T-cell (primary cell): ENCODE measurements at regions not wholly inside any gene's neighbourhood (a gene's known extent, or its start where the extent isn't known, plus 50 kb on each side); places are given as distances from the start of the nearest gene placed in this dataset.

ENCODE experiments used
- ATAC-seq, 4 experiments: fragments of 200-7000 bp in 3 of 4; fragments of 150-1000 bp in 1 of 4; cut with Tn5 transposase; replicated peaks in 1 of 4; 1 replicate in 3 of 4; 2 replicates in 1 of 4; pipeline ENCODE4 v1.10.0; 2021; ENCODE audit warnings: moderate library complexity in 3 of 4, mild to moderate bottlenecking in 2 of 4, moderate number of reproducible peaks in 1 of 4
- CTCF ChIA-PET, 2 donors: fragments of 300-600 bp; sonication (Branson Sonifier 250); formaldehyde crosslinking; loops; one replicate each; lab custom pipeline; 2022; ENCODE audit warnings: antibody characterized with exemption in 2 of 2; lab: Charles Lee
- POLR2A ChIA-PET, 2 donors: fragments of 300-600 bp; sonication (Branson Sonifier 250); formaldehyde crosslinking; loops; one replicate each; lab custom pipeline; 2022; ENCODE audit warnings: antibody characterized with exemption in 2 of 2; lab: Charles Lee
- DNase-seq, 35 experiments: peaks; one replicate each; pipeline versions ENCODE4 v3.0.0 to v3.0.0-alpha.2; 2013 to 2023
- H3K27ac ChIP-seq: one replicate; pipeline ENCODE4 v1.5.1; 2013; ENCODE audit warnings: low read length
- H3K27me3 ChIP-seq, 2 experiments: replicated peaks in 1 of 2; 1 replicate in 1 of 2; 2 replicates in 1 of 2; pipeline versions ENCODE4 v1.6.1 to v1.7.0; 2013; ENCODE audit warnings: low read length in 1 of 2, mixed read lengths in 1 of 2; ENCODE audit not compliant: control insufficient read depth in 2 of 2, insufficient read depth in 2 of 2; ENCODE audit errors: extremely low read depth in 1 of 2
- H3K36me3 ChIP-seq, 2 donors: 1 replicate in 1 of 2; 2 replicates in 1 of 2; pipeline versions ENCODE4 v1.6.1 to v1.7.0; 2013; ENCODE audit warnings: low read length in 1 of 2; ENCODE audit not compliant: control insufficient read depth in 2 of 2, insufficient read depth in 1 of 2; ENCODE audit errors: extremely low read depth in 1 of 2
- H3K4me1 ChIP-seq, 2 experiments: 1 replicate in 1 of 2; 2 replicates in 1 of 2; pipeline versions ENCODE4 v1.6.1 to v1.7.0; 2013; ENCODE audit warnings: low read length in 2 of 2, mixed read lengths in 1 of 2; ENCODE audit not compliant: insufficient read depth in 2 of 2, control insufficient read depth in 1 of 2; ENCODE audit errors: extremely low read depth in 1 of 2
- H3K4me3 ChIP-seq, 2 donors: 1 replicate in 1 of 2; 2 replicates in 1 of 2; pipeline versions ENCODE4 v1.5.1 to v1.7.0; 2013; ENCODE audit warnings: mild to moderate bottlenecking in 2 of 2, low read length in 1 of 2, moderate library complexity in 1 of 2; ENCODE audit not compliant: control insufficient read depth in 1 of 2; ENCODE audit errors: extremely low read depth in 1 of 2
- H3K9me3 ChIP-seq: 2 replicates; pipeline ENCODE4 v1.7.0; 2013
- H3K27ac Mint-ChIP-seq, 2 donors: one replicate each; pipeline ENCODE4 v1.8.0; 2020 to 2021; ENCODE audit warnings: mild to moderate bottlenecking in 2 of 2, mixed read lengths in 2 of 2
- H3K27me3 Mint-ChIP-seq, 2 donors: one replicate each; pipeline ENCODE4 v1.8.0; 2021 to 2022; ENCODE audit warnings: mixed read lengths in 2 of 2
- H3K36me3 Mint-ChIP-seq: one replicate; pipeline ENCODE4 v1.8.0; 2021; ENCODE audit warnings: mixed read lengths
- H3K4me1 Mint-ChIP-seq, 3 donors: one replicate each; pipeline ENCODE4 v1.8.0; 2020 to 2022; ENCODE audit warnings: mixed read lengths in 3 of 3, mild to moderate bottlenecking in 1 of 3
- H3K4me3 Mint-ChIP-seq, 3 donors: one replicate each; pipeline ENCODE4 v1.8.0; 2020 to 2022; ENCODE audit warnings: mild to moderate bottlenecking in 3 of 3, mixed read lengths in 3 of 3, moderate library complexity in 3 of 3
- H3K9me3 Mint-ChIP-seq, 3 donors: one replicate each; pipeline ENCODE4 v1.8.0; 2020 to 2022; ENCODE audit warnings: mixed read lengths in 3 of 3
- WGBS: methylation state at CpG from one replicate; pipeline ENCODE4 v1.1.5; 2013; ENCODE audit warnings: missing lambda C conversion rate; ENCODE audit not compliant: insufficient coverage; 5-methylcytosine and 5-hydroxymethylcytosine counted together

DNA sequence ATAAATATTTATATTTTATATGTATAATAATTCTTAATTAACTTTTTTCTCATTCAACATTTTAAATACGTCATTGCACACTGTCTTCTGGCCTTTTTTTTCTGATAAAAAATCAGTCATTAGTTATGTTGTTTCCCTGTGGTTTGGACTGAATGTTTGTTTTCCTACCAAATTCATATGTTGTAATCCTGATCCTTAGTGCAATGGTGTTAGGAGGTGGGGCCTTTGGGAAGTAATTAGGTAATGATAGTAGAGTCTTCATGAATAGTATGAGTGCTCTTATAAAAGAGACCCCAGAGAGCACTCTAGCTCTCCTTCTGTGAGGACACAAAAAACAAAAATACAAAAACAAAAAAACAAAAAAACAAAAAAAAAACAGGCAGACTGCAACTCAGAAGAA is 117.2 kb downstream of the GASK1B start:
- Histone ChIP-seq H3K27me3 (no peaks in the 10 kb centered on the region), H3K4me3 (no peak overlapping the region), H3K4me1 (no peaks in the 10 kb centered on the region), H3K36me3 (no peaks in the 10 kb centered on the region), H3K9me3 (no peaks in the 10 kb centered on the region), H3K27ac (no peak overlapping the region)
- DNase-seq (no peak), ATAC-seq (no peak)
- Mint-ChIP-seq H3K9me3 (peaks cover 0 to 4% (median 2%) of the 10 kb centered on the region in 3 donors), H3K27ac (no peak overlapping the region), H3K36me3 (no peaks in the 10 kb centered on the region), H3K4me1 (no peaks in the 10 kb centered on the region), H3K27me3 (no peaks in the 10 kb centered on the region), H3K4me3 (no peak overlapping the region)
- CTCF ChIA-PET, result interaction anchor here in 1 of 2 donors (0.6 kb wide), 1 partner anchor 539 kb away, joined by 3 read pairs; no protein-coding TSS in a partner anchor
- POLR2A ChIA-PET, result no interaction called here
- no CpG with 5 or more reads among the region's 1 CpG for WGBS

DNA sequence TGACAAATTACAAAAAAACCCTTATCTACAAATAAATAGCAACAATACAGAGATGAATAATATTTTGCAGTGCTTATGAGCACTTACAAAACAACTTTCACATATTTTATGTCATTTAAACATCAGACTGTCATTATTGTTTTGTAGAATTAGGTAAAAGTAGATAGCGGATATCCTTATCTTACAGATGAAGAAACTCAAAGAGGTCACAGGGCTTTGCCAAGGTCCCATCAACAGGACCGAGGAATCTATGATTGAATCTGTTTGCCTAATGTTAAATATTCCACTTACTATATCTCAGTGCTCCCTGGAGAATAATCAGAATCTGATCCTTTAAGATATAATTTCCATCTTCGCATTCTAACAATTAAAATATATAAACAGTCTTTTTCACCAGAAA is 119.0 kb downstream of the GASK1B start:
- Mint-ChIP-seq H3K27me3 (no peaks in the 10 kb centered on the region), H3K4me3 (no peak overlapping the region), H3K4me1 (no peaks in the 10 kb centered on the region), H3K9me3 (peaks cover 0 to 7% (median 2%) of the 10 kb centered on the region in 3 donors), H3K27ac (no peak overlapping the region), H3K36me3 (no peaks in the 10 kb centered on the region)
- no peaks in the 10 kb centered on the region for H3K27me3 ChIP-seq
- POLR2A ChIA-PET, result no interaction called here
- H3K36me3 ChIP-seq, result no peaks in the 10 kb centered on the region
- no peaks in the 10 kb centered on the region for H3K9me3 ChIP-seq
- DNase-seq, result no peak
- CTCF ChIA-PET, result interaction anchor here in 1 of 2 donors (0.7 kb wide), 1 partner anchor 163 kb away, joined by 3 read pairs; no protein-coding TSS in a partner anchor
- no CpG with 5 or more reads among the region's 3 CpGs for WGBS
- H3K4me1 ChIP-seq, result no peaks in the 10 kb centered on the region
- H3K27ac ChIP-seq, result no peak overlapping the region
- ATAC-seq, result no peak
- no peak overlapping the region for H3K4me3 ChIP-seq

DNA sequence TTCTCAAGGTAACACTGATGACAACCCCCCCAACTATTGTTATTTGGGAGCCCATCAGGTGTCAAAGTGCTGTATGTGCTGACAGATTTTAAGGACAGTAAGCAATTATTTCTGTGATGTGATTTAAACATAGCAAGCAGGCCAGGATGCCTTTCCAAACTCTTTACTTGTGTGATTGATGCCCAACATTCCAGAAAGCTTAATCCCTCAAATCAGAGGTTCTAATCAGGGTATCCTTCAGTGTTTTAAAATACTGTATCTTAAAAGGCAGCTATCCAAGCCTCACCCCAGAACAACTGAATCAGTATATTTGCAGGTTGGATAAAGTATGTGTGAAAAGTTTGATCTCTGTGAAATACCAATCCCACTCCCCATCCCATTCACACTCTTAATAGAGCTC is 119.7 kb downstream of the GASK1B start:
- Mint-ChIP-seq H3K4me3 (no peak overlapping the region), H3K4me1 (no peaks in the 10 kb centered on the region), H3K27ac (no peak overlapping the region), H3K27me3 (no peaks in the 10 kb centered on the region), H3K36me3 (no peaks in the 10 kb centered on the region), H3K9me3 (peaks cover 0 to 12% (median 2%) of the 10 kb centered on the region in 3 donors)
- Histone ChIP-seq H3K4me3 (no peak overlapping the region), H3K27me3 (no peaks in the 10 kb centered on the region), H3K4me1 (no peaks in the 10 kb centered on the region), H3K9me3 (no peaks in the 10 kb centered on the region), H3K36me3 (no peaks in the 10 kb centered on the region), H3K27ac (no peak overlapping the region)
- POLR2A ChIA-PET, result no interaction called here
- CTCF ChIA-PET, result interaction anchor here in 1 of 2 donors (0.7 kb wide), 1 partner anchor 163 kb away, joined by 3 read pairs; no protein-coding TSS in a partner anchor
- no peak for ATAC-seq
- DNase-seq, result no peak

GRCh38 chr4:158051401-158052235 is 121.2 kb downstream of the GASK1B start:
- Mint-ChIP-seq H3K4me1 (no peaks in the 10 kb centered on the region), H3K36me3 (no peaks in the 10 kb centered on the region), H3K27ac (no peak overlapping the region), H3K9me3 (peaks cover 0 to 12% (median 2%) of the 10 kb centered on the region in 3 donors), H3K4me3 (no peak overlapping the region), H3K27me3 (no peaks in the 10 kb centered on the region)
- Histone ChIP-seq H3K4me3 (no peak overlapping the region), H3K27ac (no peak overlapping the region), H3K36me3 (no peaks in the 10 kb centered on the region), H3K27me3 (no peaks in the 10 kb centered on the region), H3K9me3 (no peaks in the 10 kb centered on the region), H3K4me1 (no peaks in the 10 kb centered on the region)
- no peak for ATAC-seq
- ChIA-PET CTCF (no interaction called here), POLR2A (no interaction called here)
- WGBS, result no CpG with 5 or more reads among the region's 6 CpGs
- no peak for DNase-seq

DNA sequence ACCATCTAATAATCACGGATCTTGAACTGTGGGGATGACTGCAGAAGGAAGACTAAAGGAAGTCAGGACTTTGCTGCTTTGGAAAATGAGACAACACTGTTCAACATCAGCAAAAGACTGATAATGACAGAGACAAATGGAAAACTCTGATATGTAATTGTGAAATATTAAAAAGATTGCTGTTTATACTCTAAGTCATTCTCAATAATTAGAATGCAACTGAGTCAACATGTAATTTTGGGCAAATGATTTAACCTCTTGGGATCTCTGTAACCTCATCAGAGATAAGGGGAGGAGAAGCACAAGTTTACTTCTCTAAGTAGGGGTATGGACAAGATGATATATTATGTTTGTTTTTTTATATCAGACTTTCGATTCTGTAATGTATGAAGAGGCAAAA is 121.9 kb downstream of the GASK1B start:
- no peaks in the 10 kb centered on the region for H3K4me1 ChIP-seq
- no peaks in the 10 kb centered on the region for H3K36me3 Mint-ChIP-seq
- no peaks in the 10 kb centered on the region for H3K4me1 Mint-ChIP-seq
- H3K27ac ChIP-seq, result no peak overlapping the region
- no peak overlapping the region for H3K4me3 Mint-ChIP-seq
- no peaks in the 10 kb centered on the region for H3K36me3 ChIP-seq
- ATAC-seq, result no peak
- no peak for DNase-seq
- H3K27me3 ChIP-seq, result no peaks in the 10 kb centered on the region
- no peak overlapping the region for H3K27ac Mint-ChIP-seq
- CTCF ChIA-PET, result no interaction called here
- peaks cover 0 to 12% (median 5%) of the 10 kb centered on the region in 3 donors for H3K9me3 Mint-ChIP-seq
- no peaks in the 10 kb centered on the region for H3K27me3 Mint-ChIP-seq
- no peaks in the 10 kb centered on the region for H3K9me3 ChIP-seq
- no peak overlapping the region for H3K4me3 ChIP-seq
- POLR2A ChIA-PET, result no interaction called here
- WGBS, result no CpG with 5 or more reads among the region's 2 CpGs

DNA sequence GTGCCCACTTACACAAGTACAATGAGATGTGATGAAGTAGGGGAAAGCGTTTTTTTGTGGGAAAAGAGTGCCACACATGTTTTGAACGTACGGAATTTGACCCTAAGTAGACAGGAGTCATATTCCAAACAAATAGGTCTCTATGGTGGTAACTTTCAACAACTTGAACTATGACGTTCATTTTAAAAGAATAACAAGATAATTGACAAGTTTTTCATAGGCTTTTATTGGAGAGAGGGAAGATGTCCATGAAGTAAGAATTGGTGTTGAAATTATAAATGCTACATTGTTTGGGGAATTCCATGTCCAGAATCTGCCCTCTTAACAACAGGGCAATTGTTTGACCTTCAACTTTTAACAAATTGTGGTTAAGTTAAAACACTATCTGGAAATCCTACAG is 126.5 kb downstream of the GASK1B start:
- ChIA-PET CTCF (no interaction called here), POLR2A (no interaction called here)
- Mint-ChIP-seq H3K4me1 (no peaks in the 10 kb centered on the region), H3K4me3 (no peak overlapping the region), H3K9me3 (peaks cover 7 to 10% (median 8%) of the 10 kb centered on the region in 3 donors), H3K27me3 (no peaks in the 10 kb centered on the region), H3K27ac (no peak overlapping the region), H3K36me3 (no peaks in the 10 kb centered on the region)
- no peak overlapping the region for H3K27ac ChIP-seq
- no CpG with 5 or more reads among the region's 4 CpGs for WGBS
- no peak overlapping the region for H3K4me3 ChIP-seq
- H3K27me3 ChIP-seq, result no peaks in the 10 kb centered on the region
- ATAC-seq (no peak), DNase-seq (no peak)
- H3K9me3 ChIP-seq, result no peaks in the 10 kb centered on the region
- no peaks in the 10 kb centered on the region for H3K36me3 ChIP-seq
- no peaks in the 10 kb centered on the region for H3K4me1 ChIP-seq
